ENCODE measurements at regions not wholly inside any gene's neighbourhood (a gene's known extent, or its start where the extent isn't known, plus 50 kb on each side); places are given as distances from the start of the nearest gene placed in this dataset.

DNA sequence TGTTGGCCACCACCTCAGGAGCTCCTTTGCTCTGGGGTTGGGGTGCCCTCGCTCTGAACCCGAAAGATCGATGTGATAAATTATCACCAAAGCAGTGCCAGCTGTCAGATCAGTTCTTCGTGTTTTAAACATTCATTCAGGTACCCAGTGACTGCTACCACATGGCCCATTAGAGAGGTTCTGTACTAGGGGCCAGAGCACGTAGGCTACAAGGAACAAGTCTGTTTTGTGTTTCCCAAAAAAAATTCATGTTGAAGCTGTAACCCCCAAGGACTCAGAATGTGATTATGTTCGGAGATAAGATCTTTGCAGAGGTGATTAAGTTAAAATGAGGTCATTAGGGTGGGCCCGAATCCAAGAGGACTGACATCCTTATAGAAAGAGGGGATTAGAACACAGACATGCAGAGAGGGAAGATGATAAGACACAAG, 526.9 kb downstream of the NPHP4 start:
- DNase-seq (ENCODE audit: low spot score): no peak

DNA sequence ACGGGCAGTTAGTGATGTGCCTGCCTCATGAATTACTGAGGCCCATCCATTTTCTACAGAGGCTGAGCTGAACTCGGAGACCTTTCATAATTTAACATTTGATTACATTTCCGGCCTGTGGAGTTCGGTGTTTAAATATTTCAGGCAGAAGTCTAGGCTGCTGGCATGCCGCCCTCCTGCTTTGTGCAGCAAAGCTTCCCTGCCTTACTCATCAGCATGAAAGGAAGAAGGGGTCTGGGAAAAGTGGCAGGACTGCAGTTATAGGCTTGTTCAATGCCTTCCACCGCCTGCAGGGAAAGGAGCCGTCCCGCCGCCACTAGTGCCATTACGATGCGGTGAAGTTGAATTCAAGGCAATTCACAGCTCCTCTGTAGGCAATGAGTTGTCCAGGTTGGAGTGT, 527.9 kb downstream of the NPHP4 start:
- DNase-seq (ENCODE audit: low spot score): no peak

DNA sequence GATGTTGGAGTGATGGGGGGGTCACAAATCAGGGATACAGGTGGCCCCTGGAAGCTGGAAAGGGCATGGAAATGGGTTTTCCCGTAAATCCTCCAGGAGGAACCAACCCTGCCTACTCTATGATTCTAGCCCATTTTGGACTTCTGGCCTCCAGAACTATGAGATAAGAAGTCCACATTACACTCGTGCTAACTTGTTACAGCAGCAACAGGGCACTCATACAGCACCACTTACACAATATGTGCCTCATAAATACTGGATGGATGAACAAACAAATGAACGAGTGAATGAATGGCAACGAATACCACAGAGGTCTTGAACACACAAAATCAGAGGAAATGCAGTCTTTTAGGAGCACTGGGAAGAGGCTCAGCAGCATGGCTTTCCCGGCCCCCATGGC, 531.3 kb downstream of the NPHP4 start:
- no peak for DNase-seq (ENCODE audit: low spot score)

DNA sequence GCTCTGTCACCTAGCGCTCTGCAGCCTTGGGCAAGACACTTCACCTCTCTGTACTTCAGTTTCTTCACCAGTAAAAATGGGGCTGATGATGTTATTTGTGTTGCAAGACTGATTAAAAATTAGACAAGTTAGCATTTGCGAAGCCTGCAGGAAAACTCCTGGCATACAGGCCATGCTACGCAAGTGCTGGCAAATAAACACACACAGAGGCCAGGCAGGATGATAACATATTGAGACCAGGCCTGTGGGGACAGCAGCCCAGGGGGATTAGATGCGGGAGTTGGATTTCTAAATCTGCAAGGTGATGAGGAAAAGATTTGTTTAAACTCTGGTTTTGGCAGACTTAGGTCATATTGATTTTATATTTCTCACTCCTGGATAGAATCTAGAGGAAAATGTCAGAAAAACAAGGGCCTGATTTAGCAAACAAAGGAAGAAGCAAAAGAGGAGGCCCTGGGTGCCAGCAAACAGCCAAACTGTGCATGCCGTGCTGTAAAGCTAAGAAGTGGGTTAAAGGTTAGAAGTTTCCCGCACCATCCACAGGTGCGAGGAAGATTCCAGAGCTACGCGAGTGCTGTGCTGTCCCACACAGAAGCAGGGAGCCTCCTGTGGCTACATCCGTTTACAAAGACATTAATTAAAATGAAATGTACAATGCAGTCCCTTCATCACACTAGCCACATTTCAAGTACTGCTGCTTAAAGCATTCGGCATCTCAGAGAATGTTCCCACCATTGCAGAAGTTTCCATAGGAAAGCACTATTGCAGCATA, 532.2 kb downstream of the NPHP4 start:
- DNase-seq (ENCODE audit: low spot score): no peak

DNA sequence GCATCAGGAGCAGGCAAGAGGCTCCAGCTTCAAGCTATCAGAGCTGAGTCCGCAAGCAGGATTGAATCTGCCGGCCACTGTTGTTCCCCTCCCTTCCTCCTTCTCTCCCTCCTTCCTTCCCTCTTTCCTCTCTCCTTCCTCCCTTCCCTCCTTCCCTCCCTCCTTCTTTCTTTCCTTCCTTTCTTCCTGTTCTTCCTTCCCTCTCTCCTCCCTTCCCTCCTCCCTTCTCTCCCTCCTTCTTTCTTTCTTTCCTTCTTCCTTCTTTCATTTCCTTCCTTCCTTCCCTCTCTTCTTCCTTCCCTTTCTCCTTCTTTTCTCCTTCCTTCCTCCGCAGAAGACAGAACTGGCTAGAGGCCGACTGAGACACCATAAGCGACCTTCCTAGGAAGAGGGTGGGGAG, 534.0 kb downstream of the NPHP4 start:
- DNase-seq (ENCODE audit: low spot score): no peak

DNA sequence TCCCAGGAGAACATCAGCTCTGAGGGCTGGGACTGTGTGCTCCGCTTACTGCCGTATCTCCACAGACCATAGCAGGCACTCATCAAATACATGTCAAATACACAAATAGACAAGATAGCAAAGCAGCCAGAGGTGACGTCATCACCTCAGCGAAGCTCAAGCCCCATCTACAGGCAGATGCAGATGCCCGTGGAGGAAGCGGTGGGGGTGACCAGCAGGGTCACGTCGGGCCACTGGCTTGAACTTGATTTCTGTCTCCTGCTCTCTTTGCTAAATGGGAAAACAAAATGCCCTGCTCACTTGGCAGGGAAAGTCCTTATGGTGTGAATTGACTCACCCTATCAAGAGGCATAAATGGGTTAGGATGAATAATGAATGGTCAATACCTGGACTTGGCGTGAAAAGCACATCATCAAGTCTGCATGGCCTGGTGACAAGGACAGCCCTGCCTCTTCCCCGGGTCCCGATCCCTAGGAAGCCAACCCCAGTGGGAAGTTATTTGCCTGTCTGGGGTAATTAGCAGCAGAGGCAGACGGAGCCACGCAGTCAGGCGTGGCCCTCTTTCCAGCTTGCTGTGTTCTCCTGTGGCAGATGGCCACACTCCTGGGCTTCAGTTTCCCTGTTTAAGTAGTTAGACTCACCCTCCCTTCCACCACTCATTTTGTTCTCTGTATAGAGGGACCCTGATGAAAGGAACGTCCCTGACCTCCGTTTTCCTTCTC, 536.0 kb downstream of the NPHP4 start:
- DNase-seq (ENCODE audit: low spot score): no peak

DNA sequence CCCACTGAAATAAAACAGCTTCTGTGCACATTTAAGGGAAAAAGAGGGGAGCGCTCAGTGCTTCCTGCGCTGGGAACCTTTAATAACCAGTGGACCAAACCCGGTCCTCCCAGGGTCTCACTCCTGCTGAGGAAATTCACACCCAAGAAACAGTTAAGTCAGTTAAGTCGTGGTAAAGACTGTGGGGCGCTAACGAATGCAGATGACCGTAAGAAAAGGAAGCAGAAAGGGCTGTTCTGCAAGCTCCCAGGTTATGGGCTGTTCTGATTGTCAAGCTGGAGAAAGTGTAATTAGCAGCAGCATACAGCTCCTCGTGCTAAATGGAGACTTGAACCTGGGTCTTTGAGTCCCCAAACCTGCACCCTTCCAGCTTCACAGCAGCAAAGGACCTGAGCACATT, 536.6 kb downstream of the NPHP4 start:
- DNase-seq (ENCODE audit: low spot score): no peak

DNA sequence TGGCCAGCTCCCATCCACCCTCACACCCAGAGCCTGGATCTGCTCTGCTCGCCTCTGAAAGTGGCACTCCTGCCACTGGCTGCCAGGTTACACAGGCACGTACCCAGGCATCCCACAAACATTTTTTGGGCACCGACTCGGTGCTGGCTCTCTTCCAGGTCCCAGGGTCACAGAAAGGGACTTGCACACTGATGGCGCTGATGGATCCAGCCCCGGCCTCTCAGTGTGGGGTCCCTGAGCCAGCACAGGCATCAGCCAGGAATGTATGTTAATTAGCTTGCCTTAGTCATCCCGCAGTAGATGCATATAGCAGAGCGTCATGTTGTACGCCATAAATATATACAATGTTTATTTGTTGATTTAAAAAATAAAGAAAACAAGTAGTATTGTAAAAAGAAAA, 537.2 kb downstream of the NPHP4 start:
- no peak for DNase-seq (ENCODE audit: low spot score)

DNA sequence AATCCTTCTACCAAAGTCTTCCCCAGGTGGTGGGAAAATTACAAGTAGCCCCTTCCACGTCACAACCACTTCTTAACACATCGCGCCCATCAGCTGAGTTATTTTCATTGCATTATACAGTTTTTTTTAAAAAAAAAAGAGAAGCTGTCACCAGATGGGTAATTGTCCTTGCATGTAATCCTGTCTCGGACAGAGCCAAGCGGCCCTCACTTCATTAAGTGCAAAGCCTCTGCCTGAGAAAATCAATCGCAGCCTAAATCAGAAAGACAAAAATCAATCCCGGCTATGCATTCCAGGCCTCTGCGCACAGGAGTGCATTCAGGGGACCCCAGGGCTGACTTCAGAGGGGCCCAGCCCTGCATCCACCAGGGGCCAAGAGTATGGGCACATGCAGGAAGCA, 538.9 kb downstream of the NPHP4 start:
- DNase-seq (ENCODE audit: low spot score): no peak

DNA sequence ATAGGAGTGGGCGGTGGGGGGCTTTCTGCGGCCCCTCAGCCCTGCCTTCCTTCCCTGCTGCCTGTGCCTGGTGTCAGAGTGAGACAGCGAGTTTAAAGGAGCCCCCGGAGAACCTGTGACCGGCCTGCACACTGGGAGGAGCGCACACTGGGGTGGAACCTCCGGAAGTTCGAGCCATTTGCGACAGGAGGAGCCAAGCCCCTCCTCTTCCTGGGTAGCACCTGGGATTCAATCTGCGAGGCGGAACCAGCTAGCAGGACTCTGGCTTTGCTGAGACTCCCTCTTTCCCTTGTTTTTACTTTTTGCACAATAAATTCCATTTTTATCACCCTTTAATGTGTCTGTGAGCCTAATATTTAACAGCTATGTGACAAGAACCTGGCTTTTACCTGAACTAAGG, 540.6 kb downstream of the NPHP4 start:
- no peak for DNase-seq (ENCODE audit: low spot score)

DNA sequence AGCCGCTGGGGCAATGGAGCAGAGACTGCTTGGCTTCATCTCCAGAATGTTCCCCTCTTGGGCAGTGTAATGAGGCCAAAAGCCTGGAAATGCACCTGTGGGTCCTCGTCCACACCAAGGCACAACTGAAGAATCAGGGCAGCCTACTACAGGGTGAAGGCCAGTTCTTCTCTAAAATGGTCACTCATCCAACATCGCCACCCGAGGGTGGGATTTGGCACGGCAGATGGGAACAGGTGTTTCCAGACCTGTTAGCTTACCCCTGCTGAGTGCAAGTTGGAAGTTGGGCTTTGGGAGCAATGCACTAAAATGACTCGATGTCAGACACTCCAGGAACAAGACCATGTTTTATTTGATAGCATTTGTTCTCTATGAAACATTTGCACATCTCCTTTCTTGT, 543.7 kb downstream of the NPHP4 start:
- DNase-seq (ENCODE audit: low spot score): no peak

DNA sequence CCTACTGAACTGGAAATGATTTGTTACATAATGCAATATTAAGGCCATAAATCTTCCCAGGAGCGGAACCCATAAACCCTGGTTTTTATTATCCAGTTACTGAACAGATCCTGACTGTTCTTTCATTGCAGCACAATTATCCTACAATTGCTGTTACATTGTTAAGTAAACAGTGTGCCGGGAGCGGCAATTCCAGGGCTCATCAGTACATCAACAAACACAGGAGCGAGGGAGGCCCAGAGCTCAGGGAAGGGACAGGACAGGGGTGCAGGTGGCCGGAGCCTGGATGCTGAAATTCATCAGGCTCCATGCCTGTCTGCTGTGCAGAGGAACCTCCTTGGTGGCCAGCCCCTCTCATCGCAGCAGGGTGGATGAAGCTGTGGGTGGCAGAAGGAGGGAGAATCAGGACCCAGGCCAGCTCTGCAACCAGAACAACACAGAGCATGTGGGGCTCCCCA, 544.7 kb downstream of the NPHP4 start:
- no peak for DNase-seq (ENCODE audit: low spot score)

DNA sequence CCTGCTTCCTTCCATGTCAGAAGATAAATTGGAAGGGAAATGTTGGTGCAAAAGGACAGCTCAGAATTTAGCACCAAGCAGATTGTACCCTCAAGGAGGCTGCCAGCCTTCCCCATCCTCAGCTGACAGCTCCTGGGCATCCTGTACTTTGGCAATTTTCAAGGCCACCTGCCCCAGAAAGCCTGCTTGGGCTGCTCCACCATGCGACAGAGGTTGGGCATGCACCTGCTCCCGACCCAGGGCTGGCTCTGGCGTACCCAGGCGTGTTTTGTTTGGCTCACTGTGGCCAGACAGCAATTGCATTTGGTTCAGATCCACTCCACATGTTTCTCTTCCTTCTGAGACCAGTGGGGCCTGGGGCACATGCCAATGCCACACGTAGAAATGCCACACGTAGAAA, 547.8 kb downstream of the NPHP4 start:
- DNase-seq (ENCODE audit: low spot score): no peak

DNA sequence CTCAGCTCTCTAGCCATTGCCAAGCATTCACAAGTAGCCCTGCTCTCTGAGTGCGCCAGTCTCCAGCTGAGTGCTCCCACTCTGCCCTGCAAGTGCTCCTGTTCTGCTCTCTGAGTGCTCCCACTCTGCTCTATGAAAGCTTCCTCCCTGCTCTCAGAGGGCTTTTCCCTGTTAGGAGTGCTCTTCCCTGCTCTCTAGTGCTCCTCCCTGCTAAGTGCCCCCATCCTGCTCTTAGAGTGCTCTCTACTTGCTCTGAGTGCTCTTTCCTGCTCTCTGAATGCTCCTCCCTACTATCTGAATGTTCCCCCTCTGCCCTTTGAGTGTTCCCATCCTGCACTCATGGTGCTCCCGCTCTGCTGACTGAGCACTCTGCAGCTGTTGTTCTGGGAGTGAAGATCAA, 555.4 kb downstream of the NPHP4 start:
- no peak for DNase-seq (ENCODE audit: low spot score)

DNA sequence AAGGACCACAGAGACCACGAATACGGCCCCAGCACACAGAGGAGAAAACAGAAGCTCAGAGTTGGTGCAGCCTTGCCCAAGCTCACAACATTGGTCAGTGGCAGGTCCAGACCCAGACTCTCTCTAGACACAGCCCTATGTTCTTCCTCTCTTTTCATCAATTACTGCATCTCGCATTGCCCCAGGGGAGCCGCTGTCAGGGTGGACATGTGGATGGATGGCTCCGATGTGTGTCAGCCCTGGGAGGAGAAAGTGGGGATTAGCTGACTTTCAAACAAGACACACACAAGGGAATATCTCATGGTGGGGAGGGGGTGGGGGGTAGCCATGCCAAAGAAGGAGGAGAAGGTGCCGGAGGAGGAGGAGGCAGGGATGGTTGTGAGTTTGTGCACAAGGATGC, 556.8 kb downstream of the NPHP4 start:
- DNase-seq (ENCODE audit: low spot score): no peak

DNA sequence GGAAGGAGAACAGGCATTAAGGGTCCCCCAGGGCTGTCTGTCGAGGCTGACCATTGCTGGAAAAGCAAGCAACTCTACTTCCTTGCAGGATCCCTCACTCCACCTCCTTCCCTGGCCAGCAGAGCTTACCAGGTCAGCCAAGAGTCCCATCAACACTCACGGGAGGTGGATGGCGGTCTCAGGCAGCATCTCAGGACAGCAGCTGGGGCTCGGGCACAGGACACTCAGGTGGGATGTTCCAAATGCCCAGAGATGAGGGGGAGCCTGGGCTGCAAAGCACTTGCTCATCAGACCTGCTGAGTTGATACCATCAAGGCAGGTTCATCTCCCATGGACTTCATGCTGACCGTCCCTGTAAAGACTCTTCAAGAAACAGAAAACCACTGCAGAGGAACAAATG, 559.8 kb downstream of the NPHP4 start:
- no peak for DNase-seq (ENCODE audit: low spot score)

DNA sequence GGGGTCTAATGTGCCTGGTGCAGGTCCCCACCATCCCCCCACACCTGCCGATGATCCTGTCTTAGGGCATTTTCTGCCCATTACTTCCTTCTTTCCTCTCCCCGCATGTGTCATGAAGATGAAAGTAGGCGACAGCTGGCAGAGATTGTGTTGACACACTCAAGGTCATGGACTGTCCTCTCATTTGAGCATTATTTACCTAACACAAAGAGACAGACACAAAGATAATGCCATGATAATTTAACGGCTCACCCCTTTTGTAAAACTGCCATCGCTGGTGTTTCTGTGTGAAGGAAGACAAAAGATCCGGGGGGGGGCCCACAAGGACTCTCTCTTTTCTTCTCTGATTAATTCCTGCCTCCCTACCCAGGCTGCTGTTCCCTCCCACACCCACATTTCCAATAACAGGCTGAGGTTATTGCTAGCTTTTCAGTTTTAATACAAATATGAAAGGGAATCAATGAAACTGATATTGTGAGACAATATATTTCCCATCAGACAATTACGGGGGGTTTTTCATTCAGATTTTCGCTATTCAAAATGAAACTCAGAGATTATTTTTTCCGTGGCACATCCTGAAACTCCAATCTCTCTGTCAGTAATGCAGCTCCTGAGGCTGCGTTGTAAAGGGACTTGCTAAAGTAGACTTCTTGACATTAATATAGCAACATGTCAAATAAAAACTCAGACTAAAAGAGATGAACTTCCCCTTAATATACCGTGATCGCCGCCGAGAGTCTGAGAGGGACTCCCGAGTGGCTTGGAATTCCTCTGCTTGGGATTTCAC, 561.1 kb downstream of the NPHP4 start:
- no peak for DNase-seq (ENCODE audit: low spot score)

DNA sequence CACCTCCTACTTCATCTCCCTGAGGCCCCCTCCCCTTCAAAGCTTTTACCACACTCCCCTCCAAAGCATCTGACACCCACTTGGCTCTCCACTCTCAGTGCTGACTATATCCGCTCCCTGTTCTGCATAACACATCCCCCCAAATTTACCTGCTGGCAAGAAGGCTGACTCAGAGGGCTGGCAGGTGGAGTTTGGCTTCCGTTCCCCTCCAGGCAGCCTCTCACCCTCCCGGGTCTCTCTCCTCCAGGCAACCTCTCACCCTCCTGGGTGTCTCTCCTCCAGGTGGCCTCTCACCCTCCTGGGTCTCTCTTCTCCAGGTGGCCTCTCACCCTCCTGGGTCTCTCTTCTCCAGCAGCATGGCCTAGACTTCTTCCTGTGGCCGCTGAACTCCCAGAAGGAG, 562.1 kb downstream of the NPHP4 start:
- no peak for DNase-seq (ENCODE audit: low spot score)

DNA sequence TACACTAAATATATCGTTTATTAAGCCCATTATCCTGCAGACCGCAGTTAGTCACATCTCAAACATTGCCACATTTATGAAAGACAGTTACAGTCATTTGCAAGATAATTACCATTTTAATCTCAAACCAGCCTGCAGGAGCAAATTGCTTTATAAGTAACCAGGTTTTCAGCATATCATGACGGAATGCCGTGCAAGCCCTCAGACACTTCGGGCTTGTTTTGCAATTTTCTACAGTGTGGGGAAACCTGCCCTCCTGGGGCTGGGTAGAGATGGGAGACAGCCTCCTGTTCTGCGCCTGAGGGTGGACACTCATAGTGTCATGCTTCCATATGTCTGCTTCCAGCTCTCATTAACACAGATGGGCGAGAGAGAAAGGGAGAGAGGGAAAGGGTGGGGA, 563.9 kb downstream of the NPHP4 start:
- DNase-seq (ENCODE audit: low spot score): no peak

DNA sequence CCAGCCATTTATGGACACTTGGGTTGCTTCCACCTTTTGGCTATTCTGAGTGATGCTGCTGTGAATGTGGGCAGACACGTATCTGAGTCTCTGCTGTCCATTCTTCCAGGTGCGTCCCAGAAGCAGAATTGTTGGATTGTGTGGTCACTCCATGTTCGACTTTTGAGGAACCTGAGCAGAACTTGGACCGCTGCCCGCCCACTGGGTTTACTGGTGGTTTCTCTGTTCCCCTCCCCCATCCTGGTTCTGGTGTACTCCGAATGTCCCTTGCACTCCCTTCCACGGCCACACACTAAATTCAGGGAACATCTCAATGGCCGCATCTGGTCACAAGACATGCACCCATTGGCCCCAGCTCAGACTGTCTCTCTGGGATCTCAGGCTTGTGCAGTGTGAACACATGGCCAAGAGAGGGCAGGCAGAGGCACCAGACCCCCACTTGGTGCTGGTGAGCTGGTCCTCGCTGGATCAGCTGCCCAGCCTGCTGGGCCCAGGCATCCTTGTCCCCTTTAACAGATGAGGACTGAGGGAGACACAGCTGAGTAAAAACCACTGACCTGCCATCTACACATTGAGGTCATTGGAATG, 565.1 kb downstream of the NPHP4 start:
- no peak for DNase-seq (ENCODE audit: low spot score)

DNA sequence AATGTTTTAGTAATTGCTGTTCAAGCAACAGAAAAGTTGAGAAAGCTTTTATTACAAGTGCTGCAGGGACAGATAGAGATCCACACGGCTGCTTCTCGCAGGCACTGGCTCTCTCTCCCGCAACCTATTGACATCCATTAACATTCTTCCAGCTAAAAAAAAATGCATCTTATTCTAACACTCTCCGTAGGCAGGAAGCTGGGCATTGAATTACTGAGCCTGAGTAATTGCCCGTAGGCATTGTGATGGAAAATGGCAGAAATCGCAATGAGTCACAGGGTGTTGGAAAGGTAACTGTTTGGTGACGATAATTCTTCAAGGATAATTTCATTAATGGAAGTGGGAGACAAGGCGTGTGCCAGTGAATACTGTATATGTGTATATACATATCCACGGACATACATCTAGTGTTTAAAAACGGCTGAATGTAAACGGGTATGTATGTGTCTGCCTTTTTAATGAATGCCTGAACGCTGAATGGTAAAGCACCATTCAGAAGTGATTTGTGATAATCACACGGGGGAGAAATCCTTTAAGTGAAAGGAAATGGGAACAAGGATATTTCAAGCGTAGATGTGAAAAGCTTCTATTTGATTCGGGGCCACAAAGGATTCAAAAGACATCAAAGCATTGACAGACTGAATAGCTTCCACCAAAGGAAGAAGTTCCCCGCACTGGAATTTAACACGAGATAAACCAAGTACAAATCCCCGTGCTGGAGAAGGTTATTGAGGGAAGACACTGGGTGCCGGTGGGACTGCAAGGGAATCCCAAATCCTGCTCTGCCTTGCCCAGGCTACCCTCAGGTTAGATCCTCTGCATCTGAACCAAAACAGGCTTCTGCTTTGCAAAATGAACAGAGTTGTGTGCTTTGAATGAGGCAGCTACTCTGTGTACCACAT, 567.2 kb downstream of the NPHP4 start:
- no peak for DNase-seq (ENCODE audit: low spot score)

Data from pons (tissue), 1 donor.